ENCODE measurements at regions not wholly inside any gene's neighbourhood (a gene's known extent, or its start where the extent isn't known, plus 50 kb on each side); places are given as distances from the start of the nearest gene placed in this dataset.

DNA sequence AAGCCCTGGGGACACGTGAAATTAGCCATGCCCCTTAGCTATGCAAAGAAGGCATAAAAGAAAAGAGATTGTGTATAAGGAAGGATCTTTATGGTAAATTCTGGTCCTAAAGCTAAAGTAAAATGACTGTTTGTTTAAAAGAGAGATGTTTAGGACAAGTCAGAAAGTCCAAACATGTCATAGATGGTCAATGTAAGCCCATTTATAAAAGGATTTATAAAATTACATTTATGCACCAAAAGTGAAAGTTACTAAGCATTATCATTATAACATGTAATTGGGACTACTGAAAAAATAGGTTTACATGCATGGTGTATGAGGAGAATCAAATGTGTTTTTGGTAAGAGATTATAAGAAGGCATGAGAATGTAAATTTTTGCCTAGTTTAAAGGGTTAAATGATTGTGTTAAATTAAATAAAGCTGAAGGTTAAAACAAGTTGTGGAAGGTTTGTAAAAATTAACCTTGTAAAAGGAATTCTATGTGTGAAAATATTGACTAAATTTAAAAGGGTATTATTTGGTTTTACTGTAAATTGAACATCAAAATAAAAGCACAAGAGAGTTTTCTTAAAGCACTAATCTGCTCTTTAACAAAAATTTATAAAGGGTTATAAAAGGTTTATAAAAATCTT, 50.4 kb upstream of the TSPAN8 start:
- no peak for TF ChIP-seq CTCF (IDR thresholded peaks at IDR 0.05; ENCODE audit: unreplicated experiment)
- BruUV-seq (replicated peaks) = no TSS peak
- Mint-ChIP-seq H3K4me3 (ENCODE audit: low read depth, unreplicated experiment) (no peak overlapping the region), H3K36me3 (ENCODE audit: insufficient read depth, unreplicated experiment) (no peaks in the 10 kb centered on the region), H3K27me3 (ENCODE audit: unreplicated experiment) (no peaks in the 10 kb centered on the region), H3K9me3 (ENCODE audit: low read depth, unreplicated experiment) (peaks cover 9% of the 10 kb centered on the region), H3K4me1 (ENCODE audit: low read depth, unreplicated experiment) (no peaks in the 10 kb centered on the region), H3K27ac (ENCODE audit: unreplicated experiment) (no peak overlapping the region)
- no peak for DNase-seq
- CTCF ChIA-PET = no interaction called here
- intact Hi-C loops (cut with micrococcal nuclease; ENCODE audit: unreplicated experiment) = no loop called here

Data from Calu3 (cell line).